Kidney tubule cell (primary cell): ENCODE measurements at regions not wholly inside any gene's neighbourhood (a gene's known extent, or its start where the extent isn't known, plus 50 kb on each side); places are given as distances from the start of the nearest gene placed in this dataset.

Experiments
- DNase-seq: peaks from one replicate; pipeline ENCODE4 v3.0.0-alpha.2; 2018; ENCODE audit warnings: low spot score

DNA sequence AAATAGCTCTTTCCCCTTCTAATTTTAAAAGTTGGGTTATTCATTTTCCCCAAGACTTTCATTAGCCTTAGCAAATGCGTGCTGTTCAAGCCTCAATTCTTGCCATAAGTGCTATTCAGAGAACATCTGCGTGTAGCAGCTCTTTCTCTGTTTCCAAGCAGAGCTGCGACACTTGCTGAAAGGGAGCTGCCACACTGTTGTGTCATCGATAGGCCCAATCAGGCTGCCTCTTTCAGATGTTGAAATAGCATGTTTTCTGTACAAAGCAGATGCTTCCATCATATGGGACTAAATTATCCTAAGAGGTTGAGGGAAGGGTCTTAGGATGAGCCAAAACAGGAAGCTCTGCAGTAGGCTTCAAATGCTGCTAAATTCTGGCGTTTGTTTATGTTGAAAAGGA is 220.9 kb upstream of the CDC14C start:
- DNase-seq = no peak

DNA sequence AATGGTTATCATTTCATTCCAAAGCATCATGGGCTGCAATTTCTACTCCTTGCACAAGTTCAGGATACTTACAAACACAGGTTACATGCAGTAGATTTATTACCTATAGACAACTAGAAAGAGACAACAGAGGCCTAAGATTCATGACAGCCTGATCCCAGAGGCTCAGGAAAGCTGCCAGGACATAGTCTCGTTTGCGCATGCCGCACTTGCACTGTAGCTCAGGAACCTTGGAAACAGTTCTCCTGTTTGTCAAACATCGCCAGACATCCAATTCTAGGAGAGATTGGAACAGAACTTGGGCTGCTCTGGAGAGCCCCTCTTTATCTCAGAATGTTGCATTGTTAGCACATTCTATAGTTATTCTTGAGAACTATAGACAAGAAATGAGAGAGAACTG is 216.2 kb upstream of the CDC14C start:
- no peak for DNase-seq

GRCh38 chr7:48708635-48709034 is 215.7 kb upstream of the CDC14C start:
- DNase-seq = no peak

DNA sequence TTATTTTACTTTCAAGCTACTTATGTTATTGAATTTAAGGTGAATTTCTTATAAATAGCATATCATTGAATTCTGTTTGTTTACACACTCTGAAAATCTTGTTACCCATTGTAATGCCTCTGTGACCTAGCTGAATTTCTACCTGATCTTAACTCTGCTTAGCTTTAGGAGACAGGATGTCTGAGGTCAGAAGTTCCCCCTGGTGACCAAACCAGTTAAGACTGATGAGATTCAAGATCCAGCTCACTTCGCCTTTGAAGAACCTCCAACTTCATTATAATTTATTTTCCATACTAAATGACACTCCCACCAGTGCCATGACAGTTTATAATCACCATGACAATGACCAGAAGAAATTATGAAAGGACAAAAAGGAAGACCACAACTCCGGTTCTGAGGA is 213.4 kb upstream of the CDC14C start:
- DNase-seq = no peak

GRCh38 chr7:48718731-48719378 is 205.5 kb upstream of the CDC14C start:
- no peak for DNase-seq

DNA sequence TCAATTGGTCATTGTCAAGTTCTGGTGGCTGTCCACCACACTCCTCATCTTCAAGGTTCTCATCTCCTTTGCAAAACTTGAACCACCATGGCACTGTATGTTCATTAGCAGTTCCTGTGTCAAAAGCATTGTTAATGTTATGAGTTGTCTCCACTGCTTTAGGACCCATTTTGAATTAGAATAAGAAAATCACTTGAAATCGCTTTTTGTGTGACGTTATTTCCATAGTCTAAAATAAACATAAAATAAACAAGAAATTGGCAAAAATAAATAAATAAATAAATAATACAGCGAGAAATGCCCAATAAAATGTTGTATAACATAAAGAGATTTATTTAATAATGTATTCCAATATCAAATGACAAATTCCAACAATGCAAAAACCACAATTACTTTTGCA is 195.5 kb upstream of the CDC14C start:
- no peak for DNase-seq

- DNase-seq = no peak
Observed at GRCh38 chr7:48734695-48735406, 189.5 kb upstream of the CDC14C start.

GRCh38 chr7:48741545-48741944 is 182.8 kb upstream of the CDC14C start:
- no peak for DNase-seq

- DNase-seq = no peak
Observed at GRCh38 chr7:48742079-48742798, 182.1 kb upstream of the CDC14C start.

GRCh38 chr7:48748081-48748833 is 176.1 kb upstream of the CDC14C start:
- no peak for DNase-seq

GRCh38 chr7:48755061-48755555 is 169.2 kb upstream of the CDC14C start:
- no peak for DNase-seq

DNA sequence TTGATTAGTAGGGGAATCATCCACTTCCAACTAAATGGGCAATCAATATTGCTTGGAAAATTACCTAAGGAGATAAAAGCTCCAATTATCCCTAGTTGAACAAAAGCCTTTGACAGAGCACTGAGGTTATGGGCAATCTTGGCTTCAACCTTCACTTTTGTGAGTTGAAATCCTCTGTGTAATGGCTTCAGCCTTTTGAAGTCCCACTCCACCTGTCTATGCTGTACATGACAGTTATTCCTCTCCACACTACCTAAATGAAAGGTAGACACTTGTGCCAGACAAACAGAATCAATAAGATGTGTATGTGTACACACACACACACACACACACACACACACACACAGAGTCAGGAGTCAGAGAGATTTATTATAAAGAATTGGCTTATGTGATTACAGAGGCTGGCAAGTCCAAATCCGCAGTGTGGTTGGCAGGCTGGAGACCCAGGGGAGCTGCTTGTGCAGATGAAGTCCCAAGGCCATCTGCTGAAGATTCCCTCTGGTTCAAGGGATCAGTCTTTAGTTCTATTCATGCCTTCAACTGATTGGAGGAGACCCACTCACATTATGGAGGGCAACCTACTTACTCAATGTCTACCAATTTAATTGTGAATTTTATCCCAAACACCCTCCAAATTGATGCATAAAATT is 164.8 kb upstream of the CDC14C start:
- DNase-seq = no peak

DNA sequence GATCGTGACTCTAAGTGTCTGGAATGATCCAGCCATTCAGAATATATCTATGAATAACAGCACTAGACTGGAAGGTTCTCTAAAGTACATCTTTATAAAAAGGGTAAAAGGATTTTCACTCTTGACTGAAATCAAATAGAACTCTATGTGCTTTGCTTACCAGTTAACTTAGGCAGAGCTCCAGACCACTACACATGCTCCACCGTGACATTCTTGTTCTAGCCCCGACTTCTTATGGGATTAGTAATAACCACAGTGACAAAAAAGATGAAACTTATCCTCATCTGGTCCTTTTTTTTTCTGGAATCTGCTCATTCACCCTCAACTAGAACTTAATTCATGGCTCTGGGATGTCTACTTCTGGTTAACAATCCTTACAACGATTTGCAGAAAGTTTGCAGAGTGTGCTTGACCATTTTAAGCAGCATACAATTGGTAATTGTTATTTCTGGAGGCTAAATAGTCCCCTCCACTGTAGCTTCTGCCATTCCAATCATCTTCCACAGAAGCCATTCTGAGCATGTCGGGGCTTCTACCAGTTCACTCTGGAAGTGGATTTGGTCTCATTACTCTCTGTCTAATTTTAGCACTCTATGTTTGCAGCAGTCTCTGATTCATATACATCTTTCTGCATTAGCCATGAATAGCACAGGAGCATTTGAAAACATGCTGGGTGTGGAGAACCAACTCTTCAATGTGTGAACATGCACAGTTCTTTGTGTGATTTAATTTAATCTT is 163.7 kb upstream of the CDC14C start:
- no peak for DNase-seq

DNA sequence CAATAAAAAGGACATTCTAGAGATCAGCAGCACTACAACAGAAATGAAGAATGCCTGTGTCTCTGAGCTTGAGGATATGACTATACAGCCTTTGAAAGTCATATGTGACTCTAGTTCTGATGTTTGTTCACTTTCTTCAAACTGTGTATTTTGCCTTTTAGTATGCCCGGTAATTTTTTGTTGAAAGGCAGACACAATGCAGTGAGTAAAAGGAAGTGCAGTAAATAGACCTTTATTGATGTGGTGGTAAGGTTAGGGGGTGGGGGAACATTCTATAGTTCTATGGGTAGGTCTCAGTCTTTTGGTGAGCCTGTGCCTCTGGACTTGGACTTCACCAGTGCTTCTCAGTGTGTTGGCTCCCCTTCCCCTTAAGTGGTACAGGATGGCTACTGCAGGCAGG is 143.5 kb upstream of the CDC14C start:
- DNase-seq = no peak

- peak; percentile 19 for DNase-seq
Observed at GRCh38 chr7:48781752-48782151, 142.6 kb upstream of the CDC14C start.

- no peak for DNase-seq
Observed at GRCh38 chr7:48782511-48782910, 141.8 kb upstream of the CDC14C start.

DNA sequence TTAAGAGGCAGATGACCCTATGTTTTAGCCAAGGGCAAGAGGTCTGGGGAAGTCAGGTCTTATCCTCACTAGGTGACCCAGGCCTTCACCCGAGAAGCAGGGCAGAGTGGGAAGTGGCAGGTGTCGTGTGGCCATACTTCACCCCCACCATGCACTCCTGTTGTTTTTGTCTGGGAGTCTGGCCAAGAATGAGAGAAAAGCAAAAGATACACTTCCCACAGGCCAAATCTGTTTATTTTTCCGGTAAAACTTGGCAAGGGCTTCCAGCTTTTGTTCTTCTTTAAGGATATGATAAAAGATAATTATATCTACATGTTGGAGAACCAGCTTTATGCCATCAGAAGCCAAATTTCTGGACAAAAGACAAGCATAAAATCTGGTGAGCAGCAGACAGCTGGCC is 137.4 kb upstream of the CDC14C start:
- no peak for DNase-seq

GRCh38 chr7:48803250-48803649 is 121.1 kb upstream of the CDC14C start:
- DNase-seq = no peak

- DNase-seq = no peak
Observed at GRCh38 chr7:48806731-48807130, 117.6 kb upstream of the CDC14C start.

- no peak for DNase-seq
Observed at GRCh38 chr7:48811071-48811470, 113.3 kb upstream of the CDC14C start.

DNA sequence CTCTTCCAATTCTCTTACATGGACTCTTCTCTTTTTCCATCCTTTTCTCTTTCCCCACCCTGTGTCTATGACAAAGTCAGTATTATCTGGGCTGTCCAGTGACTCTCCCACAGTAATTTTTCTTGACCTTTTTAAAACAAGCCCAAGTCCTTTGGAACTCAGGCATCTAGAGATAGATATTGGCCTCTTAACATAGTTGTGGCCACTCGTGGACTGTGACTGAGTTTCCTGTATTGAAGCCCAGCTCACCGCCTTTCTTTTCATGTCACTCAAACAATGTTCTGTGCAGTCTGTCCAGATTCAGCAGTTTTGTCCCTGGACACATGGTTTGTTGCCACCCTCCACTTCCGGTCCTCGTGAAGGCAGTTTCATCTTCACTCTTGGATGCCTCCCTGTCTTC is 110.9 kb upstream of the CDC14C start:
- no peak for DNase-seq
